GM12891 (cell line): ENCODE measurements at regions not wholly inside any gene's neighbourhood (a gene's known extent, or its start where the extent isn't known, plus 50 kb on each side); places are given as distances from the start of the nearest gene placed in this dataset.

Source experiments
- DNase-seq: peaks from one replicate; pipeline ENCODE4 v3.0.0; 2011; ENCODE audit warnings: low spot score; ENCODE audit not compliant: insufficient read length
- FAIRE-seq: peaks from 2 replicates; lab custom pipeline; 2011; peaks lifted over from hg19 to GRCh38; lab: Jason Lieb, UNC
- PAX5 ChIP-seq: IDR thresholded peaks from 2 replicates; pipeline ENCODE4 v1.6.1; 2011; ENCODE audit warnings: low read length, moderate library complexity, mild to moderate bottlenecking; ENCODE audit not compliant: insufficient read depth, severe bottlenecking
- POLR2A ChIP-seq: IDR thresholded peaks from 2 replicates; pipeline ENCODE4 v1.6.1; 2011; ENCODE audit warnings: low read depth, low read length, control low read depth
- POLR2AphosphoS5 ChIP-seq: IDR thresholded peaks from 2 replicates; pipeline ENCODE4 v1.6.1; 2011; ENCODE audit warnings: low read depth, low read length, control low read depth
- POU2F2 ChIP-seq: IDR thresholded peaks from 2 replicates; pipeline ENCODE4 v1.6.1; 2011; ENCODE audit warnings: low read depth, mild to moderate bottlenecking, control low read depth, low read length, moderate library complexity
- SPI1 ChIP-seq: IDR thresholded peaks from 2 replicates; pipeline ENCODE4 v1.6.1; 2011; ENCODE audit warnings: low read depth, low read length, control low read depth
- TAF1 ChIP-seq: IDR thresholded peaks from 2 replicates; pipeline ENCODE4 v1.6.1; 2011; ENCODE audit warnings: low read depth, low read length, control low read depth

DNA sequence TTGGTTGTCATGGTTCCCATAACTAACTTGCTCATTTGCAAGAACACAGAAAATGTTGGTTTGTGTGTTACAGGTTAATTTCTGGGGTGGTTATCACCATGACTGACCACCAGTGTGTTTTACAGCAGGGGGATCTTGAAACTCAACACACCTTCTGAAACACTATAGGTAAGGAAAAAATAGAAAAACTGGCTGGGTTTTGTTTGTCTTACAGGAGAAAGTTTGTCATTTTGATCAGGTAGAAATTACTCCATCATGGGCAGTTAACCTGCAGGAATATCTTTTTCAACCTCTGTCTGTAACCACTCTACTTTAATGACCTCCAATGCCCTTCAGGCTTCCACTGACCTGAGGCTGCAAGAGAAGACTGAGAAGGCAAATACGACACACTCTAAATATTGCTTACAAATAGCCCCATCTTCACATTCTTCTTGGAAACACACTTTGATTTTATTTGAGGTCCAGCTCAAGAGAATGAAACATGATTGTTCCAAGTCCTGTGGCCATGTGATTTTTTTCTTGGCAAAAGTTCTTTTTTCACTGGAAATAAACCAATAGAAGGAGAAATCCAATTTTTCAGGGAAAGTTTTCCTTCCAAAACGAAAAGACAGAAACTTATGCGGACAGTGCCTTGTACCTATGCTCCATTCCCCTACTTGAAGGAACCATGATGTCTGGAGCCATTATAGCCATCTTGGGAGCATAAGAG lies 428.7 kb upstream of the SALL1 start:
- DNase-seq (no peak), FAIRE-seq (no peak)
- TF ChIP-seq POLR2AphosphoS5 (no peak), POLR2A (no peak), POU2F2 (no peak), TAF1 (no peak), PAX5 (no peak), SPI1 (no peak)

DNA sequence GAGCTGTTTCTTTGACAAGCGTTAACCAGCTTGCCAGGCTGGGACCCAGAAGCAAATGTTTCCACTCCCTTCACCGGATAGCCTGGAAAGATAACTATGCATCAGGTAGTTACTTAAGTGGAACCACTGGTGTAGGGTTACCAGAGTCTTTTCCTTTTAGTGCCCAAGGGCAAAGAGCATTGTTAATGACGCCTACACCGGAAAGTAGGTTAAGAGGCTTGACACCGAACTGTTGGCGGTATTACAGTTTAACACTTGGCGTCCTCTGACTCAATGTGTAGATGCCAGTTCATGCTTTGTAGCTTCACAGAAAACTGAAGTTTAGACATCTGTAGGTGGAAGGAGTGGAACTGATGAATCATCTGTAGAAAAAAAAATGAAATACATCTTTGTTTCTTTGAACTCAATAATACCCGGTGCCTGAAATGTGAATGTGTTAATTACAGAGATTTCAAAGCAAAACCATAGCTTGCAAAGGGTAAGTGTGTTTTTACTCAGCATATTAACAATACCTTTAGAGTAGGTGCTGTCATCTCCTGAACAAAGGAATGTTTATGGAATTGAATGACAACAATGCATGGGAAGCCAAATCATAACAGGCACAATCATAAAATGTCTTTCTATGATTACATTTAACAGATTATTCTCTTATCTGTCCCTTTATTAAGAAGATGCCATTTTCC lies 426.7 kb upstream of the SALL1 start:
- FAIRE-seq (no peak), DNase-seq (no peak)
- TF ChIP-seq POLR2AphosphoS5 (no peak), SPI1 (no peak), PAX5 (no peak), POU2F2 (no peak), POLR2A (no peak), TAF1 (no peak)

DNA sequence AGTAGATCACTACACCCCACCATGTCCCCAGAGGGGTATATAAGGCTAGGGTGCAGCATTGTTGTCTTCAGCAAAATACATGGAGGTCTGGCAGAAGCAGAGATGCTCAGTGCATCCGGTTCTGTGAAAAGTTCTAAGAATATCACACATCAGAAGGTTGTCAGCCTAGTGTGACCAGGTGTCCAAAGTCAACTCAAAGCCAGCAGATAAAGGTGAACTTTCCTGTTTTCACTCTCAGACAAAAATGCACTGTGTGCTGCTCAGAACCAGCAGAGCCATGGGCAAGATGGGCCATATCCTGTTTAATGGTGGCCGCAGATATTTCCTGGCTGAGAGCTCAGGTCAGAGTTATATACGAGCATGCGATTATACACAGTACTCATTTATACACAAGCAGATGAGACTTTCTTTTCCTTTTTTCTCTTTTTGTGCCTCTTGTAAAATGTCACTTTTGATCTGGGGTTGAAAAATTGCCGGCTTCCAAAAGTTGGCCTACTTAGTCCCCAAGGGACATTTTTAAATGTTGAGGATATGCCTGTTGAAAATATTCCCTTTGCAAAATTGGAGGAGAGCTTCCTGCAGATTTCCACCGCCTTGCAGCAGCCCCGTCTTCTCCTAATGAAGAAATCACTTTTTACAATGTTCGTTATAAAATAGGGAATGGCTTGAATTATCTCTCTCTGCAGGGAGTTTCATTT lies 425.6 kb upstream of the SALL1 start:
- DNase-seq (no peak), FAIRE-seq (no peak)
- TF ChIP-seq POU2F2 = no peak
- no peak for TF ChIP-seq TAF1
- TF ChIP-seq POLR2AphosphoS5 = no peak
- TF ChIP-seq SPI1 = no peak
- no peak for TF ChIP-seq POLR2A
- no peak for TF ChIP-seq PAX5

DNA sequence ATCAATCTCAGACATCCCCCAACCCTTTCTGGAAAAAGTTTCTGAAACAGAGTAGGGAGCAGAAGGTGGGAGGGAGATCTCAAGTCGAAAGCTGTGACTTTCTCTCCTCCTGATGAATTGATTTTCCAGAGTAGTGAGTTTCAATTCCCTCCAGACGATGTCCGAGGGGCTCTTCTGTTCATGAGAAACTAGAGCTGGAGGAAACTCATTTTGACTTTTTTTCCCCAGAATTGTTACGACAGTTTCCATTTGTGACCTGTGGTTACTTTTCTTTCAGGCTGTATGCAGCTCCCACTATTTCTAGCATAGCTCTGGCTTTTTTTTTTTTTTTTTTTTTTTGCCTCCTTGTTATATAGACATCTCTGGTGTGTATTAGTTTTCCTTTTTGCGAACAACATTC lies 422.1 kb upstream of the SALL1 start:
- TF ChIP-seq POLR2A (no peak), SPI1 (no peak), TAF1 (no peak), POLR2AphosphoS5 (no peak), POU2F2 (no peak), PAX5 (no peak)
- DNase-seq (no peak), FAIRE-seq (no peak)

DNA sequence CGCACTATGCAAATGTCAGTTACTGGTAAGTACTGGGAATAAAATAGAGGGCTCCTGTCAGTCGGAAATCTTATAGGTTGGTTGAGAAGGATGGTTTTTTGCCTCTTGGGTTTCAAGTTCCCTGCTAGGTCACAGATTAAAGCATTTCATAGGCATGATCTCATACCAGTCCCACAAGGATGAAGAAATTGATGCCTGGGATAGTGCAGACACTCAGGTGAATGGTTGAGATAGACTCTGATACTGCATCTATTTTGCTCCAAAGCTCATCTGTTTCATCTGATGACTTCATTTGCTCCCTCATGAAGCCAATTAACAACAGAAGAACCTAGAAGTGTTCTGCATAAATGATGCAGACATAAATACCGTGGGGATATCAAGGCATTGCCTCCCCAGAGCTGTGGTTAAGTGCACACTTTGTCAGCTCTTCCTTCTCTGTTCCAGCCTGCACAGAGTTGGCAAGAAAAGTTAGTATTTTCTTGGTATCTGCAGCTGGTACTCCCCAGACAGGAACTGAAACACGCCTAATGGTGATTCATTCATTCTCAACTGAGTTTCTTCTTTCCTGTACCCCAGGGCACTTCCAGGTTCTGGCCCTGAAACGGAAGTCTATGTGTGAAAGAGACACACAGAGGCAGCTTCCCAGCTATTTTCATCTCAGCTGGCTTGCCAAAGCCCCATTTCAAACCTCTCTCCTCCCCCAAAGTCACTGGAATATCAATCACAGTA lies 418.3 kb upstream of the SALL1 start:
- no peak for FAIRE-seq
- peak; percentile 75 for TF ChIP-seq SPI1
- no peak for TF ChIP-seq POU2F2
- no peak for DNase-seq

DNA sequence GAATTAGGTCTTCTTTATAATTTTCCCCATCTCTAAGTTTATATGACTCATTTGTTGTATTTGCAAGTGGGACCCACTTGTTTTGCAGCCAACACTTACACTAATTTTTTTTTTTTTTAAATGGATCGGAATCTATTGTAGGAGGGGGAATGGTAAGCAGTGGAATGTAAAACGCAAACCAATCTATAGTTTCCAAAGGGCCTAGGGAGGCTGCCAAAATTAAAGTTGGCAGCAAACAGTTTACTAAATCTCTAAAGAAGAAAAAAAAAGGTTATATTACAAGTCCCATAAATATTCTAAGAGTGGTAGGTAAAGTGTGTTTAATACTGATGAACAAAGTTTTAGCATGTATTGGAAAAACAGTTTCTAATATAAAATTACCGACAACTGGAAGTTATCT lies 416.8 kb upstream of the SALL1 start:
- TF ChIP-seq POU2F2 (no peak), POLR2AphosphoS5 (no peak), TAF1 (no peak), PAX5 (no peak), SPI1 (no peak), POLR2A (no peak)
- FAIRE-seq = no peak

DNA sequence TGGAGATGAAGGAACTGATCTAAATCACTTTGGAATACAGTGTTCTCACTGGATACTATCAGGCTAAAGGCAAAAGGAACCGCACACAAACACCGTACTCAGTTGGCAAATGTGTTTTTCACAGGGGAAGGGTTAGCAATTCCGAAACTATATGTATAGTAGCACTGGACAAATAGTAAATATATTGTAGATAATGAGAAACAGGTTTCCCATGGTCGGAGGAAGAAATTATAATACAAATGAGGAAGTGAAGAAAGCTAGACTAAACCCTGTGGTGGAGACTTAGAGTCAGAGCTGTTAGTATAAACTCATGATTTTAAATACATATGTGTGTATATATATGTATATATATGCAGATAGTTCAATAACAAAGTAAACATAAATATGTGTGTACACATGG lies 414.1 kb upstream of the SALL1 start:
- TF ChIP-seq POLR2A = no peak
- TF ChIP-seq POU2F2 = no peak
- TF ChIP-seq SPI1 = peak; percentile 51; the same call in 1 of the 2 replicates
- TF ChIP-seq TAF1 = no peak
- TF ChIP-seq PAX5 = no peak
- TF ChIP-seq POLR2AphosphoS5 = no peak
- no peak for DNase-seq
- no peak for FAIRE-seq

More for the DNA sequence above, 416.8 kb upstream of the SALL1 start:
- DNase-seq = no peak

DNA sequence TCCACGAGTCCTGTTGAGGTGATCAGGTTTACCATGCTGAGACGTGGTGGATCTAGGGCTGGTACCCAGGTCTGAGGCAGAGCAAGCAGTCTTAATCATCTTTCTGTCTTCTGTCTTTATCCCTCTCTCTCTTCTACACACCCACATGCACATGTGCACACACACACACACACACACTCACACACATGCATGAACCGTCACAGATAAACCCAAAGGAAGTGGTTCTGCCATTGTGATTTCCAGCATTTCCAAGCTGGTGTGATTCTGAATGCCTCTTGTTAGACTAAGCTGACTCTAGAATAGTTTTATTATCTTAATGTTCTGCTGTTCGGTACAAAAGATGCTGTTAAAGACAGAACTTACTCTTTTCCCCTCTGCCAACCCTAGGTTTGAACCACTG lies 411.8 kb upstream of the SALL1 start:
- FAIRE-seq (no peak), DNase-seq (no peak)

DNA sequence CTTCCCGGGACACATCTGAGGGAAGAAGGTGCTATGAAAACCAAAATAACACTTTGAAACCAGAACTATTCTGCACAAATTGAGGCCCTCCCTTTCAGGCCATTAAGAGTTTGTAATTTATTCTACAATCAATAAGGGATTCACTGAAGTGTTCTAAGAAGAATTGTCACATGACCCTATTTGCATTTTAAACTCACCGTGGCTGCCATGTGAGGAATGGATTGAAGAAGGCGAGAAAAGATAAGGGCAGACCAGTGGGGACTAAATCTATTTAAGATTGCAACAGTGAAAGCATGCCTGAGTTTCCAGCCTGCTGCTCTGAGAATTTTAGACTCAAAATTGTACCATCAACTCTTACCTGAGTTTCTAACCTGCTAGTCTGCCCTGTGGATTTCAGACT lies 408.8 kb upstream of the SALL1 start:
- TF ChIP-seq SPI1 (no peak), POLR2AphosphoS5 (no peak), POU2F2 (no peak), TAF1 (no peak), POLR2A (no peak), PAX5 (no peak)
- no peak for DNase-seq
- FAIRE-seq = no peak

More for the DNA sequence above, 411.8 kb upstream of the SALL1 start:
- TF ChIP-seq POLR2A = no peak
- no peak for TF ChIP-seq SPI1
- no peak for TF ChIP-seq POU2F2
- no peak for TF ChIP-seq TAF1
- no peak for TF ChIP-seq POLR2AphosphoS5
- TF ChIP-seq PAX5 = no peak
